ENCODE measurements at regions not wholly inside any gene's neighbourhood (a gene's known extent, or its start where the extent isn't known, plus 50 kb on each side); places are given as distances from the start of the nearest gene placed in this dataset.
"Not testable (repeated sequence)": the region's sequence is repeated elsewhere in the genome, so short reads cannot be mapped to it uniquely, and the experiment has no call there.

GRCh38 chr3:8128686-8129085 is 372.9 kb upstream of the LMCD1 start:
- DNase-seq, result no peak

GRCh38 chr3:8136553-8136952 is 365.1 kb upstream of the LMCD1 start:
- no peak for DNase-seq

GRCh38 chr3:8143186-8143585 is 358.4 kb upstream of the LMCD1 start:
- no peak for DNase-seq

GRCh38 chr3:8145661-8146060 is 356.0 kb upstream of the LMCD1 start:
- no peak for DNase-seq

- DNase-seq, result no peak
Measured at GRCh38 chr3:8147711-8148110, 353.9 kb upstream of the LMCD1 start.

- DNase-seq, result no peak
Measured at GRCh38 chr3:8152821-8153418, 348.7 kb upstream of the LMCD1 start.

- no peak for DNase-seq
Measured at GRCh38 chr3:8153800-8154199, 347.8 kb upstream of the LMCD1 start.

- no peak for DNase-seq
Measured at GRCh38 chr3:8154617-8155016, 347.0 kb upstream of the LMCD1 start.

GRCh38 chr3:8156138-8156537 is 345.5 kb upstream of the LMCD1 start:
- DNase-seq, result no peak

GRCh38 chr3:8156831-8157230 is 344.8 kb upstream of the LMCD1 start:
- DNase-seq, result no peak

- DNase-seq, result peak in 13 of 58 donors; percentile 0 to 29 (median 6)
Measured at GRCh38 chr3:8157640-8158039, 344.0 kb upstream of the LMCD1 start.

- no peak for DNase-seq
Measured at GRCh38 chr3:8164145-8164544, 337.5 kb upstream of the LMCD1 start.

GRCh38 chr3:8166014-8166413 is 335.6 kb upstream of the LMCD1 start:
- no peak for DNase-seq

- no peak for DNase-seq
Measured at GRCh38 chr3:8170971-8171508, 330.6 kb upstream of the LMCD1 start.

GRCh38 chr3:8173892-8174291 is 327.7 kb upstream of the LMCD1 start:
- no peak for DNase-seq

- not testable (repeated sequence) for DNase-seq
Measured at GRCh38 chr3:8176759-8177483, 324.7 kb upstream of the LMCD1 start.

GRCh38 chr3:8178516-8178915 is 323.1 kb upstream of the LMCD1 start:
- DNase-seq, result not testable (repeated sequence)

GRCh38 chr3:8182904-8183303 is 318.7 kb upstream of the LMCD1 start:
- DNase-seq, result no peak

- no peak for DNase-seq
Measured at GRCh38 chr3:8183627-8184026, 318.0 kb upstream of the LMCD1 start.

GRCh38 chr3:8186213-8186612 is 315.4 kb upstream of the LMCD1 start:
- DNase-seq, result no peak

- no peak for DNase-seq
Measured at GRCh38 chr3:8187996-8188395, 313.6 kb upstream of the LMCD1 start.

GRCh38 chr3:8189051-8189450 is 312.6 kb upstream of the LMCD1 start:
- DNase-seq, result no peak

GRCh38 chr3:8191406-8191805 is 310.2 kb upstream of the LMCD1 start:
- DNase-seq, result no peak

Data from anterior cingulate cortex (tissue), 58 donors.